HUES64 (cell line): ENCODE measurements at regions not wholly inside any gene's neighbourhood (a gene's known extent, or its start where the extent isn't known, plus 50 kb on each side); places are given as distances from the start of the nearest gene placed in this dataset.
"Not testable (repeated sequence)": the region's sequence is repeated elsewhere in the genome, so short reads cannot be mapped to it uniquely, and the experiment has no call there.

Source experiments
- H3K27ac ChIP-seq: 2 replicates; pipeline ENCODE4 v1.7.0; 2013; ENCODE audit warnings: low read depth, low read length, inconsistent platforms
- H3K27me3 ChIP-seq: 2 replicates; pipeline ENCODE4 v1.6.1; 2013; ENCODE audit warnings: mild to moderate bottlenecking, low read length; ENCODE audit not compliant: insufficient read depth
- H3K36me3 ChIP-seq: 2 replicates; pipeline ENCODE4 v1.6.1; 2013; ENCODE audit warnings: mild to moderate bottlenecking, low read length; ENCODE audit not compliant: insufficient read depth
- H3K4me1 ChIP-seq: 2 replicates; pipeline ENCODE4 v1.6.1; 2013; ENCODE audit warnings: mild to moderate bottlenecking, low read length, moderate library complexity; ENCODE audit not compliant: insufficient read depth
- H3K4me3 ChIP-seq: 2 replicates; pipeline ENCODE4 v1.5.1; 2013; ENCODE audit warnings: mild to moderate bottlenecking, low read length, moderate library complexity
- H3K9ac ChIP-seq: 2 replicates; pipeline ENCODE4 v1.6.1; 2013; ENCODE audit warnings: mild to moderate bottlenecking, low read depth, low read length
- H3K9me3 ChIP-seq: 2 replicates; pipeline ENCODE4 v1.6.1; 2013; ENCODE audit warnings: low read depth, low read length; ENCODE audit not compliant: insufficient read depth
- WGBS: fragments of 150-250, 120-280 bp; methylation state at CpG from one replicate; pipeline ENCODE4 v1.1.7; 2013; ENCODE audit warnings: missing lambda C conversion rate; 5-methylcytosine and 5-hydroxymethylcytosine counted together

DNA sequence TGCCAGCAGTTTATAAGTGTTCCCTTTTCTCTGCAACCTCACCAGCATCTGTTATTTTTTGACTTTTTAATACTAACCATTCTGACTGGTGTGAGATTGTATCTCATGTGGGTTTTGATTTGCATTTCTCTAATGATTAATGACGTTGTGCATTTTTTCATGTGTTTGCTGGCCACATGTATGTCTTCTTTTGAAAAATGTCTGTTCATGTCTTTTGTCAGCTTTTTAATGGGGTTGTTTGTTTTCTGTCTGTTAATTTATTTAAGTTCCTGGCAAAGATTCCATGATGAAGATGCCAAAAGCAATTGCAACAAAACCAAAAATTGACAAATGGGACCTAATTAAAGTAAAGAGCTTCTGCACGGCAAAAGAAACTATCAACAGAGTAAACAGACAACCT, 137.2 kb upstream of the JCAD start:
- not testable (repeated sequence) for H3K27ac ChIP-seq, H3K4me3 ChIP-seq, H3K9me3 ChIP-seq, H3K4me1 ChIP-seq, H3K27me3 ChIP-seq, H3K36me3 ChIP-seq, H3K9ac ChIP-seq
- 94% methylated on average over 2 of the region's 2 CpGs for WGBS

GRCh38 chr10:30192846-30193608, 133.6 kb upstream of the JCAD start:
- H3K27me3 ChIP-seq: no peaks in the 10 kb centered on the region

GRCh38 chr10:30190577-30191552, 131.5 kb upstream of the JCAD start:
- Histone ChIP-seq H3K27ac (no peak overlapping the region), H3K9ac (no peak overlapping the region), H3K27me3 (no peaks in the 10 kb centered on the region), H3K4me1 (no peaks in the 10 kb centered on the region), H3K36me3 (no peaks in the 10 kb centered on the region), H3K4me3 (no peak overlapping the region), H3K9me3 (no peaks in the 10 kb centered on the region)
- WGBS: 88% methylated on average over 14 of the region's 14 CpGs

More at GRCh38 chr10:30192846-30193608, 133.6 kb upstream of the JCAD start:
- H3K9me3 ChIP-seq: no peaks in the 10 kb centered on the region
- no peak overlapping the region for H3K9ac ChIP-seq
- H3K4me3 ChIP-seq: no peak overlapping the region
- no peak overlapping the region for H3K27ac ChIP-seq
- WGBS: 100% methylated on average over 3 of the region's 5 CpGs
- no peaks in the 10 kb centered on the region for H3K36me3 ChIP-seq
- H3K4me1 ChIP-seq: no peaks in the 10 kb centered on the region

- H3K4me1 ChIP-seq: no peaks in the 10 kb centered on the region
- no peaks in the 10 kb centered on the region for H3K9me3 ChIP-seq
- no peaks in the 10 kb centered on the region for H3K36me3 ChIP-seq
- H3K27me3 ChIP-seq: no peaks in the 10 kb centered on the region
- no peak overlapping the region for H3K4me3 ChIP-seq
- 96% methylated on average over 4 of the region's 4 CpGs for WGBS
- no peak overlapping the region for H3K27ac ChIP-seq
- no peak overlapping the region for H3K9ac ChIP-seq
Observed at GRCh38 chr10:30189238-30189580, 129.8 kb upstream of the JCAD start.

GRCh38 chr10:30188556-30189237, 129.3 kb upstream of the JCAD start:
- Histone ChIP-seq H3K9me3 (no peaks in the 10 kb centered on the region), H3K27me3 (no peaks in the 10 kb centered on the region), H3K4me1 (no peaks in the 10 kb centered on the region), H3K4me3 (no peak overlapping the region), H3K27ac (no peak overlapping the region), H3K36me3 (no peaks in the 10 kb centered on the region), H3K9ac (no peak overlapping the region)
- WGBS: 91% methylated on average over 13 of the region's 14 CpGs

DNA sequence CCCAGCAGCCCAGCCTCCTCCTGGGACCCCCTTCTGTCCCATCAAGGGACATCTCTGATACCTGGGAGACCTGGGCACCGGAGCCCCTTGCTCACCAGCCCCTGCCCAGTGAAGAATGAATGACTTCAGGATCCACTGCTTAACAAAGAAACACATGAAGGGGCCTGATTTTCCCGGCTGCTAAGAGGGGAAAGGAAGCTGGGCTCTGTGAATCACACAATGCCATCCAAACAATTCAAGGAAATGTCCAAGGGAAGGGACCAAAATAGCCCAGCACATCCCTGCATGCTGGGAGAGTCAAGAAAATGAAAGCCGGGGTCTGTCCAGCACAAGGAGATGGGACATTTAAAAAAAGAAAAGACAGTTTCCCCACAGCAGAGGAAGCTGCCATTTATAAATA, 128.7 kb upstream of the JCAD start:
- Histone ChIP-seq H3K4me3 (no peak overlapping the region), H3K4me1 (no peaks in the 10 kb centered on the region), H3K9me3 (no peaks in the 10 kb centered on the region), H3K9ac (no peak overlapping the region), H3K27me3 (no peaks in the 10 kb centered on the region), H3K27ac (no peak overlapping the region), H3K36me3 (no peaks in the 10 kb centered on the region)
- 87% methylated on average over 2 of the region's 3 CpGs for WGBS

DNA sequence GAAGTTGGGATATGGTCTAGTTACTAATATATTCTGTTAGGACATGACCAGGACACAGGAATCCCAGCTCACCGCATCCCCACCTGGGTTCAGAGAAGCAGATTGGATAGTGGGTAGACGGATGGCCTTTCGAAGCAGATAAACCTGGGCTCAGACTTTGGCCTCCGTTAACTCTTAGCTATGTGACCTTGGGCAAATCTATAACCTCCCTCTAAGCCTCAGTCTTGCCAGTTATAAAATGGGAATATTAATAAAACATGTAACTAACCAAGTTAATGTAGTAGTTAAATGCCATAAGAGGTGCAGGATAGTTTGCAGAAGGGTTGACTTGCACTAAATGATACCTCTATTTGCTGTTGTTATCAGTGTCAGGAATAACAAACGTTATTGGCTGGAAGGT, 127.6 kb upstream of the JCAD start:
- Histone ChIP-seq H3K27ac (no peak overlapping the region), H3K27me3 (no peaks in the 10 kb centered on the region), H3K9ac (no peak overlapping the region), H3K4me1 (peaks cover 2% of the 10 kb centered on the region; the same call in 1 of the 2 replicates), H3K9me3 (no peaks in the 10 kb centered on the region), H3K4me3 (no peak overlapping the region), H3K36me3 (no peaks in the 10 kb centered on the region)
- 95% methylated on average over 5 of the region's 5 CpGs for whole genome bisulfite sequencing

DNA sequence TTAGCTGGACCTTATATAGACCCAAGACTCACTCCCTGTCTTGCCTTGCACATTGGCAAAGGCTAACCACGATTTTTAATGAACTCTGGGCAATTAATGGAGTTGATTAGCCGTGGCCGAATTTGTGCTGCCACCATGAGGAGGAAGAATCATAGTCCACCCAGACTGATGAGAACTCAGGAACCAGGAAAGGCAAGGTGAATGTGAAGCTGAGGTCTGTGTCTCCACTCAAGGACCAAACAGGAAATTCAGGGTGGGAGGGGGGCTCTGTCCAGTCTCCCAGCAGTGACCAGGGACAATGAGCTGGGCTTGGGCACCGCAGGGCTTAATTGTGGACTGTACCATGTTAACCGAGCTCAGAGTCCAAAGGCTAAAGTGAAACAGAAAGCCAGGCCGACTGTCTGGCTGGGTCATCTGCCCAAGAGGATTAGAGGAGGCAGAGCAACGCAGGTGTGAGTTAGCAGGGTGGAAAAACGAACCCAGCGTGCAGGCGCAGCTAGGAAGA, 127.0 kb upstream of the JCAD start:
- H3K4me3 ChIP-seq: no peak overlapping the region
- H3K36me3 ChIP-seq: no peaks in the 10 kb centered on the region
- H3K27me3 ChIP-seq: no peaks in the 10 kb centered on the region
- H3K4me1 ChIP-seq: peaks cover 3% of the 10 kb centered on the region; the same call in 1 of the 2 replicates
- H3K9ac ChIP-seq: no peak overlapping the region
- H3K9me3 ChIP-seq: no peaks in the 10 kb centered on the region
- WGBS: 86% methylated on average over 10 of the region's 10 CpGs
- no peak overlapping the region for H3K27ac ChIP-seq

GRCh38 chr10:30185916-30186315, 126.5 kb upstream of the JCAD start:
- WGBS: 100% methylated on average over 3 of the region's 3 CpGs
- H3K4me3 ChIP-seq: no peak overlapping the region
- no peaks in the 10 kb centered on the region for H3K9me3 ChIP-seq
- no peak overlapping the region for H3K9ac ChIP-seq
- peaks cover 3% of the 10 kb centered on the region; the same call in 1 of the 2 replicates for H3K4me1 ChIP-seq
- H3K27me3 ChIP-seq: no peaks in the 10 kb centered on the region
- H3K36me3 ChIP-seq: no peaks in the 10 kb centered on the region
- no peak overlapping the region for H3K27ac ChIP-seq

DNA sequence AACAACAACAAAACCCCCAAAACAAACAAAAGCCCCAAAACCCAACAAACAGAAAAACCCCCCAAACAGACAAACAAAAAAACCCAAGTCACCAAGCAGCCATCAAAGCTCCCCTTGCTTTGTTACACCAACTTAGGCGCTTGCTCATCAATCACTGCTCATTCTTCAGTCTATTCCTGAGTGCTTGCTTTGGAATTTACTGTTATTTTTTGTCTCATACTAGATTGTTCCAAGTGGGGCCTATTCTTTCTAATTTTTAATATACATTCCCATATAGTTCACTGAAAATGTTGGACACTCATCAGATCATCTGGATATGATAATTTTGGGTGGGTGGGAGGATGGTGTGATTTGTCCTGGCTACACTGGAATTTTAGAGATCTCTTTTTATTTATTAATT, 126.0 kb upstream of the JCAD start:
- H3K27me3 ChIP-seq: no peaks in the 10 kb centered on the region
- H3K36me3 ChIP-seq: no peaks in the 10 kb centered on the region
- WGBS: 100% methylated on average over 1 of the region's 1 CpG
- H3K27ac ChIP-seq: no peak overlapping the region
- H3K4me3 ChIP-seq: no peak overlapping the region
- H3K9me3 ChIP-seq: no peaks in the 10 kb centered on the region
- H3K9ac ChIP-seq: no peak overlapping the region
- peaks cover 3% of the 10 kb centered on the region; the same call in 1 of the 2 replicates for H3K4me1 ChIP-seq
